DMS 273 (cell line): ENCODE measurements at regions not wholly inside any gene's neighbourhood (a gene's known extent, or its start where the extent isn't known, plus 50 kb on each side); places are given as distances from the start of the nearest gene placed in this dataset.
A peak's percentile ranks its signal among the peaks of the same experiment; 100 is the strongest.

Experiments
- DNase-seq: peaks from one replicate; lab custom pipeline; 2025; ENCODE audit not compliant: unreplicated experiment; lab: John Stamatoyannopoulos, UW

- DNase-seq = no peak
Observed at GRCh38 chr2:139357972-139358371, 577.8 kb upstream of the NXPH2 start.

GRCh38 chr2:139354518-139354917 lies 574.3 kb upstream of the NXPH2 start:
- peak; percentile 13 for DNase-seq

- DNase-seq = peak; percentile 92
Observed at GRCh38 chr2:139353874-139354273, 573.7 kb upstream of the NXPH2 start.

- DNase-seq = no peak
Observed at GRCh38 chr2:139317259-139317658, 537.1 kb upstream of the NXPH2 start.

GRCh38 chr2:139314059-139314458 lies 533.9 kb upstream of the NXPH2 start:
- no peak for DNase-seq

- no peak for DNase-seq
Observed at GRCh38 chr2:139296672-139297209, 516.6 kb upstream of the NXPH2 start.

GRCh38 chr2:139293992-139294548 lies 513.9 kb upstream of the NXPH2 start:
- DNase-seq = no peak

- no peak for DNase-seq
Observed at GRCh38 chr2:139281124-139281523, 500.9 kb upstream of the NXPH2 start.

GRCh38 chr2:139271879-139272278 lies 491.7 kb upstream of the NXPH2 start:
- DNase-seq = no peak

GRCh38 chr2:139271149-139271548 lies 491.0 kb upstream of the NXPH2 start:
- no peak for DNase-seq

- DNase-seq = no peak
Observed at GRCh38 chr2:139260052-139260430, 479.9 kb upstream of the NXPH2 start.

GRCh38 chr2:139259422-139260051 lies 479.3 kb upstream of the NXPH2 start:
- no peak for DNase-seq

GRCh38 chr2:139241286-139241685 lies 461.1 kb upstream of the NXPH2 start:
- no peak for DNase-seq

- no peak for DNase-seq
Observed at GRCh38 chr2:139237023-139237422, 456.8 kb upstream of the NXPH2 start.

- DNase-seq = no peak
Observed at GRCh38 chr2:139230881-139231280, 450.7 kb upstream of the NXPH2 start.

GRCh38 chr2:139228276-139228675 lies 448.1 kb upstream of the NXPH2 start:
- no peak for DNase-seq

- no peak for DNase-seq
Observed at GRCh38 chr2:139225961-139226360, 445.8 kb upstream of the NXPH2 start.

- DNase-seq = no peak
Observed at GRCh38 chr2:139218181-139218580, 438.0 kb upstream of the NXPH2 start.

GRCh38 chr2:139217641-139218040 lies 437.5 kb upstream of the NXPH2 start:
- peak; percentile 6 for DNase-seq

- DNase-seq = no peak
Observed at GRCh38 chr2:139216435-139216834, 436.2 kb upstream of the NXPH2 start.

- DNase-seq = no peak
Observed at GRCh38 chr2:139214801-139215200, 434.6 kb upstream of the NXPH2 start.

- no peak for DNase-seq
Observed at GRCh38 chr2:139209586-139209985, 429.4 kb upstream of the NXPH2 start.

GRCh38 chr2:139201516-139201915 lies 421.3 kb upstream of the NXPH2 start:
- DNase-seq = no peak
